Uterus (tissue), 2 donors: ENCODE measurements at regions not wholly inside any gene's neighbourhood (a gene's known extent, or its start where the extent isn't known, plus 50 kb on each side); places are given as distances from the start of the nearest gene placed in this dataset.

Source experiments
- CTCF ChIP-seq, 4 experiments: fragments of 200-600 bp in 2 of 4; fragments of 450-650 bp in 2 of 4; sonication (generic) in 2 of 4; IDR thresholded peaks; one replicate each; pipeline ENCODE4 v1.5.1; 2016 to 2019; ENCODE audit warnings: antibody characterized with exemption in 4 of 4, mild to moderate bottlenecking in 2 of 4, moderate library complexity in 1 of 4
- POLR2A ChIP-seq, 2 donors: fragments of 450-650 bp; IDR thresholded peaks; one replicate each; pipeline ENCODE4 v1.6.1; 2016; ENCODE audit warnings: antibody characterized with exemption in 2 of 2, mild to moderate bottlenecking in 1 of 2, moderate library complexity in 1 of 2

- TF ChIP-seq POLR2A (IDR thresholded peaks at IDR 0.05) (no peak), CTCF (IDR thresholded peaks at IDR 0.05) (no peak)
Observed at GRCh38 chr1:55600242-55600641, 385.1 kb upstream of the USP24 start.
